A673 (cell line): ENCODE measurements at regions not wholly inside any gene's neighbourhood (a gene's known extent, or its start where the extent isn't known, plus 50 kb on each side); places are given as distances from the start of the nearest gene placed in this dataset.
"Not testable (repeated sequence)": the region's sequence is repeated elsewhere in the genome, so short reads cannot be mapped to it uniquely, and the experiment has no call there.

Experiments
- BruUV-seq: library from RNA; stranded (reverse); fragments of 400-500 nt; replicated peaks from 2 replicates; lab custom pipeline; 2021; lab: Mats Ljungman, UMichigan
- CTCF ChIA-PET: fragments of 300-600 bp; sonication (Branson Sonifier 250); formaldehyde crosslinking; loops from one replicate; lab custom pipeline; 2022; ENCODE audit warnings: antibody characterized with exemption; lab: Charles Lee
- POLR2A ChIA-PET: fragments of 300-600 bp; sonication (Branson Sonifier 250); formaldehyde crosslinking; loops from one replicate; lab custom pipeline; 2022; ENCODE audit warnings: antibody characterized with exemption; ENCODE audit not compliant: low non-redundant PET; lab: Charles Lee
- DNase-seq: peaks from one replicate; pipeline ENCODE4 v3.0.0-alpha.2; 2015; ENCODE audit warnings: low spot score
- H3K27ac ChIP-seq: fragments of 200-600 bp; sonication (generic); 2 replicates; pipeline ENCODE4 v1.5.1; 2016; ENCODE audit warnings: mixed run types, low read depth, mild to moderate bottlenecking, mixed read lengths, antibody characterized with exemption, low read length; ENCODE audit not compliant: poor library complexity, severe bottlenecking
- H3K27me3 ChIP-seq: fragments of 200-600 bp; sonication (generic); replicated peaks from 2 replicates; pipeline ENCODE4 v1.6.1; 2017; ENCODE audit warnings: mixed run types, low read depth, mild to moderate bottlenecking, mixed read lengths, antibody characterized with exemption, low read length; ENCODE audit not compliant: insufficient read depth, poor library complexity
- H3K36me3 ChIP-seq: fragments of 200-600 bp; sonication (generic); 2 replicates; pipeline ENCODE4 v1.6.1; 2016; ENCODE audit warnings: mixed run types, mild to moderate bottlenecking, mixed read lengths, antibody characterized with exemption, low read length; ENCODE audit not compliant: insufficient read depth, poor library complexity, severe bottlenecking
- H3K4me1 ChIP-seq: fragments of 200-600 bp; sonication (generic); 2 replicates; pipeline ENCODE4 v1.6.1; 2017; ENCODE audit warnings: mixed run types, mild to moderate bottlenecking, mixed read lengths, antibody characterized with exemption, low read length; ENCODE audit not compliant: insufficient read depth, poor library complexity, severe bottlenecking
- H3K4me3 ChIP-seq: fragments of 200-600 bp; sonication (generic); 2 replicates; pipeline ENCODE4 v1.5.1; 2016; ENCODE audit warnings: low read depth, mixed run types, mild to moderate bottlenecking, mixed read lengths, low read length; ENCODE audit not compliant: poor library complexity, severe bottlenecking
- H3K9me3 ChIP-seq: fragments of 200-600 bp; sonication (generic); 2 replicates; pipeline ENCODE4 v1.6.1; 2016; ENCODE audit warnings: mixed run types, low read depth, mild to moderate bottlenecking, mixed read lengths, antibody characterized with exemption, low read length; ENCODE audit not compliant: poor library complexity, severe bottlenecking
- EZH2 ChIP-seq: fragments of 200-600 bp; sonication (generic); IDR thresholded peaks from 2 replicates; pipeline ENCODE4 v1.6.1; 2017; ENCODE audit warnings: borderline replicate concordance, low read depth, mild to moderate bottlenecking, mixed read lengths, antibody characterized with exemption, low read length; ENCODE audit not compliant: poor library complexity, severe bottlenecking
- intact Hi-C: fragments of 100-400 bp; cut with micrococcal nuclease; formaldehyde crosslinking; loops from one replicate; pipeline ENCODE4 v1.10.0; 2022; ENCODE audit not compliant: unreplicated experiment
- TF ChIP-seq, protein P1 (sequence below): fragments of 300-800, 200-600 bp; sonication (generic); conservative IDR thresholded peaks from 2 replicates; pipeline ENCODE4 v1.5.1; 2017; ENCODE audit warnings: low read depth, mild to moderate bottlenecking, antibody characterized with exemption, low read length, moderate library complexity, mixed read lengths

- ChIA-PET POLR2A (no interaction called here), CTCF (no interaction called here)
- TF ChIP-seq, protein P1, sequence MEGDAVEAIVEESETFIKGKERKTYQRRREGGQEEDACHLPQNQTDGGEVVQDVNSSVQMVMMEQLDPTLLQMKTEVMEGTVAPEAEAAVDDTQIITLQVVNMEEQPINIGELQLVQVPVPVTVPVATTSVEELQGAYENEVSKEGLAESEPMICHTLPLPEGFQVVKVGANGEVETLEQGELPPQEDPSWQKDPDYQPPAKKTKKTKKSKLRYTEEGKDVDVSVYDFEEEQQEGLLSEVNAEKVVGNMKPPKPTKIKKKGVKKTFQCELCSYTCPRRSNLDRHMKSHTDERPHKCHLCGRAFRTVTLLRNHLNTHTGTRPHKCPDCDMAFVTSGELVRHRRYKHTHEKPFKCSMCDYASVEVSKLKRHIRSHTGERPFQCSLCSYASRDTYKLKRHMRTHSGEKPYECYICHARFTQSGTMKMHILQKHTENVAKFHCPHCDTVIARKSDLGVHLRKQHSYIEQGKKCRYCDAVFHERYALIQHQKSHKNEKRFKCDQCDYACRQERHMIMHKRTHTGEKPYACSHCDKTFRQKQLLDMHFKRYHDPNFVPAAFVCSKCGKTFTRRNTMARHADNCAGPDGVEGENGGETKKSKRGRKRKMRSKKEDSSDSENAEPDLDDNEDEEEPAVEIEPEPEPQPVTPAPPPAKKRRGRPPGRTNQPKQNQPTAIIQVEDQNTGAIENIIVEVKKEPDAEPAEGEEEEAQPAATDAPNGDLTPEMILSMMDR: no peak
- TF ChIP-seq EZH2: no peak
- Histone ChIP-seq H3K4me1 (no peaks in the 10 kb centered on the region), H3K27ac (no peak overlapping the region), H3K9me3 (no peaks in the 10 kb centered on the region), H3K27me3 (no peaks in the 10 kb centered on the region), H3K4me3 (no peak overlapping the region), H3K36me3 (no peaks in the 10 kb centered on the region)
- DNase-seq: no peak
- intact Hi-C loops: no loop called here
- no TSS peak for BruUV-seq
Measured at GRCh38 chr9:74071502-74071901, 425.6 kb upstream of the RORB start.

GRCh38 chr9:74073897-74074296, 423.2 kb upstream of the RORB start:
- no peak for DNase-seq
- no peak for TF ChIP-seq EZH2
- TF ChIP-seq, protein P1: no peak
- POLR2A ChIA-PET: no interaction called here
- H3K9me3 ChIP-seq: no peaks in the 10 kb centered on the region
- intact Hi-C loops: no loop called here
- H3K36me3 ChIP-seq: no peaks in the 10 kb centered on the region
- H3K27me3 ChIP-seq: no peaks in the 10 kb centered on the region
- H3K27ac ChIP-seq: no peak overlapping the region
- BruUV-seq: no TSS peak
- H3K4me3 ChIP-seq: no peak overlapping the region
- H3K4me1 ChIP-seq: no peaks in the 10 kb centered on the region
- CTCF ChIA-PET: no interaction called here

DNA sequence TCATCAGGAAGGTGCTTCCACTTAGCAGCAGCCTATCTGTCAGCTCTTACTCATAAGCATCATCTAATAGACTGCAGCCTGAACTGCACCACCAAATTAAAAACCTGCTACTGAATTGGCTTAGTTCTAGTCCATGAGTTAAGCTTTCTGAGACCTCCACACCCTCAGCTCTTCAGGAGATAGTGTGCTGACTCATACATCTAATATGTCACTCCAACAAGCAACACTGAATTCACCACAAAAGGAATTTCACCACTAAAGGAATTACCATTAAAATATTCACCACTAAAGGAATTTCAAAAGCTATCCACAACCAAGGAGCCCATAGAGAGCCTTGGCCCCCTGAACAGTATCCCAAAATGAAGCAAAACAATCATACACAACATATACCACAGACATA, 418.5 kb upstream of the RORB start:
- no peaks in the 10 kb centered on the region for H3K27me3 ChIP-seq
- H3K4me3 ChIP-seq: no peak overlapping the region
- POLR2A ChIA-PET: no interaction called here
- H3K36me3 ChIP-seq: no peaks in the 10 kb centered on the region
- BruUV-seq: no TSS peak
- CTCF ChIA-PET: no interaction called here
- H3K9me3 ChIP-seq: no peaks in the 10 kb centered on the region
- no peaks in the 10 kb centered on the region for H3K4me1 ChIP-seq
- no peak for TF ChIP-seq EZH2
- TF ChIP-seq, protein P1: no peak
- H3K27ac ChIP-seq: no peak overlapping the region
- DNase-seq: peak; percentile 8
- intact Hi-C loops: no loop called here

- H3K27ac ChIP-seq: not testable (repeated sequence)
Measured at GRCh38 chr9:74080652-74081051, 416.5 kb upstream of the RORB start.

More at GRCh38 chr9:74080652-74081051, 416.5 kb upstream of the RORB start:
- H3K4me1 ChIP-seq, H3K27me3 ChIP-seq, H3K9me3 ChIP-seq, POLR2A ChIA-PET, CTCF ChIA-PET, DNase-seq, H3K4me3 ChIP-seq, H3K36me3 ChIP-seq, BruUV-seq, intact Hi-C loops: not testable (repeated sequence)
